ENCODE measurements at regions not wholly inside any gene's neighbourhood (a gene's known extent, or its start where the extent isn't known, plus 50 kb on each side); places are given as distances from the start of the nearest gene placed in this dataset.

DNA sequence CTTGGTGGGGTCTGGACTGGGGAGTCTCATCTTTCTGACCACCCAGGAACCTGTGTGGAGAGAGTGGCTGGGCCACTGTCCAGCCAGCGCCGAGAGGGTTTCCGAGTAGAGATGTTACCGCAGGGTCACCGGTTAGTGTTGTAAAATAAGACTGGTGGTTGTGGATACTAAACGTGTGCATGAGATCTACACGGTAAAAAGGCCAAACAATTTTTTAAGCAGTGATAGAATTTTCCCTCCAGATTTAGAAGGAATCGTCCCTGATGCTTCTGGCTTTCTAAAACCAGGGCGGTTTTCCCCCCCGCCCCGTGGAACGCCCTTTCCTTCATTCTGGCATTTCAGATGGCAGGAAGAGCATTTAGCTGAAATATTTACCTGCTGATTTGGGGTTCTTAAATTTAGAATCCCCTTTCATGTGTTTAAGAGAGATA is 72.6 kb upstream of the PPARA start:
- TF ChIP-seq POLR2A (IDR thresholded peaks at IDR 0.05), result no peak
- TF ChIP-seq, protein P1, sequence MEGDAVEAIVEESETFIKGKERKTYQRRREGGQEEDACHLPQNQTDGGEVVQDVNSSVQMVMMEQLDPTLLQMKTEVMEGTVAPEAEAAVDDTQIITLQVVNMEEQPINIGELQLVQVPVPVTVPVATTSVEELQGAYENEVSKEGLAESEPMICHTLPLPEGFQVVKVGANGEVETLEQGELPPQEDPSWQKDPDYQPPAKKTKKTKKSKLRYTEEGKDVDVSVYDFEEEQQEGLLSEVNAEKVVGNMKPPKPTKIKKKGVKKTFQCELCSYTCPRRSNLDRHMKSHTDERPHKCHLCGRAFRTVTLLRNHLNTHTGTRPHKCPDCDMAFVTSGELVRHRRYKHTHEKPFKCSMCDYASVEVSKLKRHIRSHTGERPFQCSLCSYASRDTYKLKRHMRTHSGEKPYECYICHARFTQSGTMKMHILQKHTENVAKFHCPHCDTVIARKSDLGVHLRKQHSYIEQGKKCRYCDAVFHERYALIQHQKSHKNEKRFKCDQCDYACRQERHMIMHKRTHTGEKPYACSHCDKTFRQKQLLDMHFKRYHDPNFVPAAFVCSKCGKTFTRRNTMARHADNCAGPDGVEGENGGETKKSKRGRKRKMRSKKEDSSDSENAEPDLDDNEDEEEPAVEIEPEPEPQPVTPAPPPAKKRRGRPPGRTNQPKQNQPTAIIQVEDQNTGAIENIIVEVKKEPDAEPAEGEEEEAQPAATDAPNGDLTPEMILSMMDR (IDR thresholded peaks at IDR 0.05), result no peak

Measured in gastroesophageal sphincter (tissue), 3 donors.